NOMO-1 (cell line): ENCODE measurements at regions not wholly inside any gene's neighbourhood (a gene's known extent, or its start where the extent isn't known, plus 50 kb on each side); places are given as distances from the start of the nearest gene placed in this dataset.
A peak's percentile ranks its signal among the peaks of the same experiment; 100 is the strongest.

Experiments
- DNase-seq, 2 experiments: peaks; one replicate each; lab custom pipeline; 2025; ENCODE audit not compliant: unreplicated experiment in 2 of 2; lab: John Stamatoyannopoulos, UW

- DNase-seq, result no peak
These were observed 73.8 kb upstream of the HAAO start for GRCh38 chr2:42865884-42866881.

- DNase-seq, result no peak
These were observed 72.4 kb upstream of the HAAO start for GRCh38 chr2:42864641-42865280.

GRCh38 chr2:42864222-42864621 is 71.8 kb upstream of the HAAO start:
- DNase-seq, result no peak

- DNase-seq, result no peak
These were observed 71.4 kb upstream of the HAAO start for GRCh38 chr2:42863751-42864150.

GRCh38 chr2:42863320-42863719 is 70.9 kb upstream of the HAAO start:
- DNase-seq, result no peak

GRCh38 chr2:42862669-42863185 is 70.3 kb upstream of the HAAO start:
- DNase-seq, result no peak

- no peak for DNase-seq
These were observed 68.9 kb upstream of the HAAO start for GRCh38 chr2:42861321-42861720.

GRCh38 chr2:42860319-42861094 is 68.1 kb upstream of the HAAO start:
- peak in 1 of 2 experiments; percentile 18 for DNase-seq

- DNase-seq, result peak in 1 of 2 experiments; percentile 4
These were observed 67.4 kb upstream of the HAAO start for GRCh38 chr2:42859791-42860190.

- peak; percentile 50 to 75 for DNase-seq
These were observed 66.7 kb upstream of the HAAO start for GRCh38 chr2:42859006-42859552.

GRCh38 chr2:42858140-42859005 is 66.0 kb upstream of the HAAO start:
- DNase-seq, result no peak

- DNase-seq, result no peak
These were observed 64.7 kb upstream of the HAAO start for GRCh38 chr2:42856891-42857632.

- DNase-seq, result no peak
These were observed 63.9 kb upstream of the HAAO start for GRCh38 chr2:42856106-42856860.

- DNase-seq, result no peak
These were observed 63.0 kb upstream of the HAAO start for GRCh38 chr2:42855221-42855970.

GRCh38 chr2:42854207-42854818 is 61.9 kb upstream of the HAAO start:
- DNase-seq, result no peak

GRCh38 chr2:42853549-42854206 is 61.3 kb upstream of the HAAO start:
- DNase-seq, result no peak

- DNase-seq, result no peak
These were observed 60.4 kb upstream of the HAAO start for GRCh38 chr2:42852798-42853197.
